ENCODE measurements at regions not wholly inside any gene's neighbourhood (a gene's known extent, or its start where the extent isn't known, plus 50 kb on each side); places are given as distances from the start of the nearest gene placed in this dataset.

- no peak for TF ChIP-seq POLR2AphosphoS5 (IDR thresholded peaks at IDR 0.05)
- no peak for TF ChIP-seq CTCF (IDR thresholded peaks at IDR 0.05)
These were observed 258.3 kb upstream of the ANO3 start for GRCh38 chr11:26073646-26074045.
